Endothelial cell of umbilical vein (primary cell): ENCODE measurements at regions not wholly inside any gene's neighbourhood (a gene's known extent, or its start where the extent isn't known, plus 50 kb on each side); places are given as distances from the start of the nearest gene placed in this dataset.

Experiments
- BruUV-seq: library from RNA; stranded (reverse); fragments of 400-500 nt; replicated peaks from 2 replicates; lab custom pipeline; 2021; lab: Mats Ljungman, UMichigan
- CTCF ChIA-PET: fragments of 300-600, 350-600 bp; sonication (Branson Sonifier 250); formaldehyde crosslinking; loops from one replicate; lab custom pipeline; 2021; ENCODE audit warnings: antibody characterized with exemption, inconsistent platforms; lab: Charles Lee
- POLR2A ChIA-PET: fragments of 300-600, 350-600 bp; sonication (Branson Sonifier 250); formaldehyde crosslinking; loops from one replicate; lab custom pipeline; 2021; ENCODE audit warnings: antibody characterized with exemption, inconsistent platforms; lab: Charles Lee
- DNase-seq: peaks from one replicate; pipeline ENCODE4 v3.0.0-alpha.2; 2011; ENCODE audit warnings: low read depth, low spot score
- FAIRE-seq: peaks from 2 replicates; lab custom pipeline; 2011; peaks lifted over from hg19 to GRCh38; lab: Jason Lieb, UNC
- H2AFZ ChIP-seq: 2 replicates; pipeline ENCODE4 v1.6.0; 2012; ENCODE audit warnings: low read depth, low read length, control low read depth, inconsistent platforms
- H3K27ac ChIP-seq: 2 replicates; pipeline ENCODE4 v1.5.1; 2011; ENCODE audit warnings: low read depth, mild to moderate bottlenecking, control low read depth, low read length, moderate library complexity; ENCODE audit not compliant: insufficient read depth
- H3K27me3 ChIP-seq, 2 experiments: 2 replicates each; pipeline versions ENCODE4 v1.6.0 to v1.6.1; 2011; ENCODE audit warnings: low read length in 2 of 2, mixed read lengths in 1 of 2; ENCODE audit not compliant: control insufficient read depth in 2 of 2, insufficient read depth in 2 of 2
- H3K36me3 ChIP-seq, 2 experiments: 2 replicates in 1 of 2; 3 replicates in 1 of 2; pipeline ENCODE4 v1.5.1; 2011; ENCODE audit warnings: low read length in 2 of 2, mild to moderate bottlenecking in 1 of 2, moderate library complexity in 1 of 2; ENCODE audit not compliant: control insufficient read depth in 2 of 2, insufficient read depth in 2 of 2; ENCODE audit errors: extremely low read depth in 1 of 2
- H3K4me1 ChIP-seq: 3 replicates; pipeline ENCODE4 v1.5.1; 2011; ENCODE audit warnings: mild to moderate bottlenecking, low read length; ENCODE audit not compliant: control insufficient read depth, insufficient read depth; ENCODE audit errors: extremely low read depth
- H3K4me2 ChIP-seq: 2 replicates; pipeline ENCODE4 v1.6.1; 2011; ENCODE audit warnings: low read length, control low read depth, mixed read lengths; ENCODE audit not compliant: insufficient read depth
- H3K4me3 ChIP-seq, 3 experiments: fragments of 200-600 bp in 1 of 3; sonication (generic), shearing (Covaris generic) in 1 of 3; replicated peaks in 1 of 3; 2 replicates each; pipeline ENCODE4 v1.5.1; 2011 to 2016; ENCODE audit warnings: control low read depth in 3 of 3, low read length in 3 of 3, mild to moderate bottlenecking in 2 of 3, inconsistent platforms in 1 of 3, low read depth in 1 of 3, moderate library complexity in 1 of 3; ENCODE audit not compliant: insufficient read depth in 1 of 3
- H3K79me2 ChIP-seq: 2 replicates; pipeline ENCODE4 v1.6.0; 2012; ENCODE audit warnings: low read length, inconsistent platforms; ENCODE audit not compliant: control insufficient read depth, insufficient read depth
- H3K9ac ChIP-seq: replicated peaks from 2 replicates; pipeline ENCODE3; 2011; ENCODE audit warnings: low read length, control low read depth; ENCODE audit not compliant: insufficient read depth; ENCODE audit errors: extremely low read depth
- H3K9me1 ChIP-seq: replicated peaks from 3 replicates; pipeline ENCODE4 v1.6.0; 2011; ENCODE audit warnings: mild to moderate bottlenecking, low read length; ENCODE audit not compliant: control insufficient read depth, insufficient read depth; ENCODE audit errors: extremely low read depth
- H3K9me3 ChIP-seq: replicated peaks from 2 replicates; pipeline ENCODE4 v1.5.1; 2012; ENCODE audit warnings: low read length, inconsistent platforms; ENCODE audit not compliant: control insufficient read depth, insufficient read depth
- H4K20me1 ChIP-seq: replicated peaks from 2 replicates; pipeline ENCODE3; 2011; ENCODE audit warnings: mild to moderate bottlenecking, low read length; ENCODE audit not compliant: control insufficient read depth, insufficient read depth; ENCODE audit errors: extremely low read depth
- CTCF ChIP-seq, 2 donors: IDR thresholded peaks; 1 replicate in 1 of 2; 2 replicates in 1 of 2; pipeline ENCODE4 v1.5.1; 2011; ENCODE audit warnings: low read length in 2 of 2, mild to moderate bottlenecking in 2 of 2, moderate library complexity in 2 of 2, control low read depth in 1 of 2, inconsistent platforms in 1 of 2, low read depth in 1 of 2; ENCODE audit not compliant: insufficient read depth in 1 of 2; ENCODE audit errors: extremely low read depth in 1 of 2
- EZH2 ChIP-seq: IDR thresholded peaks from 2 replicates; pipeline ENCODE4 v1.6.1; 2012; ENCODE audit warnings: borderline replicate concordance, low read depth, mild to moderate bottlenecking, moderate library complexity, low read length, inconsistent platforms; ENCODE audit not compliant: severe bottlenecking
- FOS ChIP-seq: IDR thresholded peaks from 2 replicates; pipeline ENCODE4 v1.6.1; 2011; ENCODE audit warnings: mild to moderate bottlenecking, low read length, moderate library complexity, borderline replicate concordance; ENCODE audit not compliant: insufficient read depth
- GATA2 ChIP-seq: IDR thresholded peaks from 2 replicates; pipeline ENCODE4 v1.7.0; 2011; ENCODE audit warnings: low read depth, mild to moderate bottlenecking, moderate library complexity, mixed read lengths, low read length; ENCODE audit not compliant: insufficient read length, insufficient read depth
- JUN ChIP-seq: IDR thresholded peaks from 2 replicates; pipeline ENCODE4 v1.6.1; 2011; ENCODE audit warnings: borderline replicate concordance, low read depth; ENCODE audit not compliant: insufficient read length, insufficient read depth
- MAX ChIP-seq: IDR thresholded peaks from 2 replicates; pipeline ENCODE4 v1.6.1; 2011; ENCODE audit not compliant: insufficient read depth, insufficient read length
- MYC ChIP-seq: IDR thresholded peaks from one replicate; pipeline ENCODE4 v1.6.1; 2011; ENCODE audit warnings: mild to moderate bottlenecking, low read depth, low read length
- POLR2A ChIP-seq: IDR thresholded peaks from 2 replicates; pipeline ENCODE4 v1.6.1; 2012; ENCODE audit warnings: low read depth, mild to moderate bottlenecking, control low read depth, low read length
- POLR2AphosphoS5 ChIP-seq: IDR thresholded peaks from 2 replicates; pipeline ENCODE4 v1.6.1; 2012; ENCODE audit warnings: low read depth, mild to moderate bottlenecking, control low read depth, low read length, moderate library complexity; ENCODE audit not compliant: insufficient read depth
- dilution Hi-C: fragments of 300-500 bp; cut with MboI; formaldehyde crosslinking; loops from one replicate; pipeline ENCODE4 v1.15.0; 2019; ENCODE audit warnings: low sequenced_read_pairs; ENCODE audit not compliant: extremely low pct_ligation_motif_present
- intact Hi-C: fragments of 100-400 bp; cut with micrococcal nuclease; formaldehyde crosslinking; loops from one replicate; pipeline ENCODE4 v1.10.0; 2022

- Histone ChIP-seq H3K27ac (no peak overlapping the region), H3K27me3 (peaks cover 8 to 15% of the 10 kb centered on the region in 2 experiments), H3K36me3 (no peaks in the 10 kb centered on the region), H3K9ac (no peak overlapping the region), H3K4me1 (no peaks in the 10 kb centered on the region), H4K20me1 (no peaks in the 10 kb centered on the region), H3K4me2 (no peak overlapping the region), H2AFZ (no peak overlapping the region), H3K4me3 (no peak overlapping the region), H3K9me3 (no peaks in the 10 kb centered on the region), H3K79me2 (no peaks in the 10 kb centered on the region), H3K9me1 (no peaks in the 10 kb centered on the region)
- CTCF ChIA-PET = no interaction called here
- DNase-seq (no peak), FAIRE-seq (no peak)
- TF ChIP-seq FOS (no peak), GATA2 (no peak), EZH2 (no peak), JUN (no peak)
- POLR2A ChIA-PET = no interaction called here
- BruUV-seq = no TSS peak
- intact Hi-C loops (no loop called here), dilution Hi-C loops (no loop called here)
These were observed 66.6 kb downstream of the TMEM17 start for GRCh38 chr2:62439425-62439824.

- Histone ChIP-seq H3K9me1 (no peaks in the 10 kb centered on the region), H2AFZ (no peak overlapping the region), H3K27me3 (peaks cover 8 to 9% of the 10 kb centered on the region in 2 experiments), H3K27ac (no peak overlapping the region), H3K79me2 (no peaks in the 10 kb centered on the region), H3K36me3 (no peaks in the 10 kb centered on the region), H3K4me3 (no peak overlapping the region), H3K9me3 (no peaks in the 10 kb centered on the region), H3K4me2 (no peak overlapping the region), H4K20me1 (no peaks in the 10 kb centered on the region), H3K4me1 (no peaks in the 10 kb centered on the region), H3K9ac (no peak overlapping the region)
- TF ChIP-seq EZH2 (no peak), FOS (no peak), MYC (no peak), POLR2AphosphoS5 (no peak), JUN (no peak), CTCF (IDR thresholded peaks at IDR 0.05; ENCODE audit: extremely low read depth in 1 of 2, insufficient read depth in 1 of 2, low read depth in 1 of 2, low read length in 2 of 2) (no peak), GATA2 (no peak), MAX (no peak), POLR2A (no peak)
- CTCF ChIA-PET = interaction anchor here (1.0 kb wide), 1 partner anchor 337 kb away, joined by 3 read pairs; no protein-coding TSS in a partner anchor
- no peak for DNase-seq
- no TSS peak for BruUV-seq
- peak; percentile 53 for FAIRE-seq
- POLR2A ChIA-PET = no interaction called here
- dilution Hi-C loops (no loop called here), intact Hi-C loops (no loop called here)
These were observed 68.2 kb downstream of the TMEM17 start for GRCh38 chr2:62437785-62438184.
